DMS 273 treated with DMSO at 0.1 percent for 48 hours (cell line): ENCODE measurements at regions not wholly inside any gene's neighbourhood (a gene's known extent, or its start where the extent isn't known, plus 50 kb on each side); places are given as distances from the start of the nearest gene placed in this dataset.
"Not testable (repeated sequence)": the region's sequence is repeated elsewhere in the genome, so short reads cannot be mapped to it uniquely, and the experiment has no call there.

ENCODE experiments used
- DNase-seq: peaks from one replicate; lab custom pipeline; 2025; lab: John Stamatoyannopoulos, UW

DNA sequence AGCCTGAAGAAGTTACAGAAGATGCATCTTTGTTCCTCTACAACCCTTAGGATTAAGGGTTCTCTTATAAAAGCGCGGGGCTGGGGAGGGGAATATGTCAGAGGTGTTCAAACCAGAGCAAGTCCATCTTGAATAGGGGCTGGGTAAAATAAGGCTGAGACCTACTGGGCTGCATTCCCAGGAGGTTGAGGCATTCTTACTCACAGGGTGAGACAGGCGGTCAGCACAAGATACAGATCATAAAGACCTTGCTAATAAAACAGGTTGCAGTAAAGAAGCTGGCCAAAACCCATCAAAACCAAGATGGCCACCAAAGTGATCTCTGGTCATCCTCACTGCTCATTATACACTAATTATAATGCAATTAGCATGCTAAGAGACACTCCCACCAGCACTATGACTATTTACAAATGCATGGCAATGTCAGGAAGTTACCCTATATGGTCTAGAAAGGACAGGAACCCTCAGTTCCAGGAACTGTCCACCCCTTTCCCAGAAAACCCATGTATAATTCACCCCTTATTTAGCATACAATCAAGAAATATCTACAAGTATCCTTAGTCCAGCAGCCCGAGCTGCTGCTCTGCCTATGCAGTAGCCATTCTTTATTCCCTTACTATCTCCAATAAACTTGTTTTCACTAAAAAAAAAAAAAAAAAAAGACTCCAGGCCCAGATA lies 108.1 kb upstream of the FOXN3 start:
- no peak for DNase-seq

DNA sequence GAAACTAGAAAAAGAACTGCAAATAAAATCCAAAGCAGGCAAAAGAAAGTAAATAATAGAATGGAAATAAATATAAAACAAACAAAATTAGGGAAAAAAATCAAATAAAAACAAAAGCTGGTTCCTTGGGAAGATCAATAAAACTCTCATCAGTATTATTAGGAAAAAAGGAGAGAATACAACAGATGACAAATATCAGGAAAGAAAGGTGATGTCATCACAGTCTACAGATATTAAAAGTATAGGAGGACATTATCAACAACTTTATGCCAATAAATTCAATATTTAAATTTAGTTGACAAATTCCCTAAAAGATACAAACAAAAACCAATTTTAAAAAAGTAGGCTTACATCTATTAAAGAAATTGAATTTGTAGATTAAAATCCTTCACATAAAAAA lies 107.4 kb upstream of the FOXN3 start:
- no peak for DNase-seq

GRCh38 chr14:89521988-89522387 lies 105.0 kb upstream of the FOXN3 start:
- no peak for DNase-seq

- DNase-seq = no peak
Measured at GRCh38 chr14:89519040-89519439, 102.0 kb upstream of the FOXN3 start.

DNA sequence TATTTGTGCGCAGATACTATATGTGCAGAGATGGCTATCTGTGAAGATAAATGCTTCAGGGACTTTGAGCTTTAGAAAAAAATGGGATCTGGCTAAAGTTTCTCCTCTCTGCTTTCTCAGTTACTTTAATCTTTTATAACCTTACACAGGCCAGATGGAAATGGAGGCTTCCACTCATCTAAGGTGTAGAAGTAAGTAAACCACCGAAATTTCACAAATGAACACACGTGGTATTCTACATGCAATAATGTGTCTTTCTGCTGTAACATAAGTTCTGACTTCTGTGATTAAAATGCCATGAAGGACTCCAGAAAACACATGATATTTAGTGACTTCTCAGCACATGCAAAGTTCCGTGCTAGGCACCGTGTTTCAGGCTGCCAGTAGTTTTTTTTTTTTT lies 99.1 kb upstream of the FOXN3 start:
- DNase-seq = no peak

DNA sequence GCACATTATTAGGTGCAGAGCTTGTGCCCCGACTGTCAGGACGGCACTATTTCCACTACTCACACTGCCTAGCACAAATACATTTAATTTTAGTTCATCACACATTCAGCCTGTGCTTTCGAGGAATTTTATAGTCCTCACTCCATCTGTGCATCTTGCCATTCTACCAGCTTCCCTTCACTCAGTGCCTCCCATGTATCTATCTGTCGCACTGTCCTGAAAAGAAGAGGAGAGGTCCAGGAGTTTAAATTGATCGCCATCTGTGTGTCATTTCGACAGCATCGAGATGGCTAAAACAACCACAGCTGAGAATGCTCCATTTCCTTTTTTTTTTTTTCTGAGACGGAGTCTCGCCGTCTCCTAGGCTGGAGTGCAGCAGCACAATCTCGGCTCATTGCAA lies 97.6 kb upstream of the FOXN3 start:
- no peak for DNase-seq

GRCh38 chr14:89509891-89510290 lies 92.9 kb upstream of the FOXN3 start:
- no peak for DNase-seq

DNA sequence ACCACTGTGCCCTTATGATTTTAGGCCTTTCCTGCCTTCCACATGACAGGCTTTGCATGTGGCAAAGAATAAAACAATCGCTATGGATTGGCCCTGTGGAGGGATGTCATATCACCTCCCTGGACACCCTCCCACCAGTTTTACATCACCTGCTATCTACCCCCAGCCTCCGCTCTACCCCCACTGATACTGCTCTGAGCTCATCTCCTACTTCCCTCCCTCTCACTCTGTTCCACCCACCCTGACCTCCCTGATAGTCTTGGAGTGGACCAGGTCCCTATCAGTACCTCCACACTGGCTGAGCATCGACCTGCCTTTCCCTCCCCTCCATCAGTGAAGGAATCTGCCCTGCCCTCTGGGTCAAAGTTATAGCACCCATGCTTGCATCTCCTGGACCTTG lies 91.8 kb upstream of the FOXN3 start:
- DNase-seq = no peak

GRCh38 chr14:89507926-89508460 lies 91.0 kb upstream of the FOXN3 start:
- DNase-seq = no peak

- no peak for DNase-seq
Measured at GRCh38 chr14:89507521-89507920, 90.5 kb upstream of the FOXN3 start.

- DNase-seq = not testable (repeated sequence)
Measured at GRCh38 chr14:89506891-89507452, 89.9 kb upstream of the FOXN3 start.

DNA sequence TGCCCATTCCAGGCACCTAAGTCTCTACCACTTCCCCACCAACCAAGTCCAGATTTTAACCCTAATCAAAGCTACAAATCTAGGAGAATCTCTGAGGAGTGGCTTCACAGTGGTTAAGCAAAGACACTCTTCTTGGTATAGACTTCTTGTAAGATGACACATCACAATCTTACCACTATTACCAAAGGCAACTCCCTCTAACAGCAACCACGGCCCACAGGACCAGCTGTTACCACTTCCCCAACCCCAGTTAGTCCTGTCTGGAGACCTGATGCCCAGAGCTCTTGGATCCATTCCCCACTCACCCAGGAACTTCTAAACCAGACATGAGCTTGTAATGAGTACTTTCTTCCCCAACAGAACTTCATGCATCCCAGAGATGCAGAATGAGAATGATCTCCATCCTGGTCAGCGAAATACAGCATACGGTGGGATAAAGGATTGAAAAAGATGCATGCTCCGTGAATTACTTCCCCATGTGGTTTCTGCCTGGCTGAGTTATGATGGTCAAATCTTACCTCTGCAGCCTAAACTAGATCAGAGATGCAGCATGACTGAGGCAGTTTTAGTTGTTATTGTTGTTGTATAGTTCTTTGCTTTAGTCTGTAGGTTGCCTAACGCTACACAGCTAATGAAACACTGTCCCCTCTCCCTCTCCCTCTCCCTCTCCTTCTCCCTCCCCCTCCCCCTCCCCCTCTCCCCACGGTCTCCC lies 87.7 kb upstream of the FOXN3 start:
- DNase-seq = no peak

- no peak for DNase-seq
Measured at GRCh38 chr14:89504091-89504490, 87.1 kb upstream of the FOXN3 start.

DNA sequence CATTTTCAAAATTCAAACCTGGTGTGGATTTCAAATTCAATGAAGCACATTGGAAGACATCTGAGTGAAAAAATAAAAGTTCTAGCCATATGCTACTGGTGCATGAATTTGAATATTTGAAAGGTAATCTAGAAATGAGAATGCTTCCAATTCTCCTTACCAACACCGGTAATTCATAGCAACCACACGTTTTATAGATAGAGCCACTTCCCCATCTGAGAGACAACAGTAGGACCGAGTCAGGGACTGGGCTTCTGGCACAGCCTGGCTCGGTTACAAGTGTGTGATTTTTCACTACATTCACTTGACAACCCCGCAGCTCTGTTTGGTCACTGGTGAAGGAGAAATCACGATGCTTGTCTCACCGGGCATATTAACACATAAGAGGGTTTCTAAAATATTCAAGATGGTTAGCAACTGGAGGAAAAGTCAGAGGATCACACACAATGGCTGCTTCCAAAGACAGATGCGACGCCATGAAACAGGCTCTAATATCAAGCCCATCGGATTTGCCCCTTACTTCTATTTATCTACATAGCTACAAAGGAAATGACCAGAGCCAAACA lies 86.5 kb upstream of the FOXN3 start:
- no peak for DNase-seq

GRCh38 chr14:89502966-89503365 lies 85.9 kb upstream of the FOXN3 start:
- DNase-seq = no peak

GRCh38 chr14:89501381-89501780 lies 84.3 kb upstream of the FOXN3 start:
- DNase-seq = no peak

DNA sequence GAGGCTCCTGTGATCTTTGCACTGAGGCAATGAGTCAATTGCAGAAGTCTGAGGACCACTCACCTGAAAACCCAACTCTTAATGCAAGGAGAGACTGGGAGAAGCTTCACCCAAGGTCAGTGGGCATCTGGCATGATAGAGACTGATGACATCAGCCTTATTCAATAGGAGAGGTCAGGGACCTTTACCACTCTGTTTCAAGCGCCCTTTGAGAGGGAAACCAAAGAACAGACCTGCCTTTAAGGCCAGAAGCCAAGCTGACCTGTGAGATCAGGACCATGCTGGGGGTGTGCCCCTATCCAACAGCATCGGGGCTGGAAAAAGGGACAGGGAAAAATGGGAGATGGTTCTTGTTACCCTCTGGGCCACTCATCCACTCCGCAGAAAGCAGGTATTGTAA lies 83.3 kb upstream of the FOXN3 start:
- DNase-seq = no peak

DNA sequence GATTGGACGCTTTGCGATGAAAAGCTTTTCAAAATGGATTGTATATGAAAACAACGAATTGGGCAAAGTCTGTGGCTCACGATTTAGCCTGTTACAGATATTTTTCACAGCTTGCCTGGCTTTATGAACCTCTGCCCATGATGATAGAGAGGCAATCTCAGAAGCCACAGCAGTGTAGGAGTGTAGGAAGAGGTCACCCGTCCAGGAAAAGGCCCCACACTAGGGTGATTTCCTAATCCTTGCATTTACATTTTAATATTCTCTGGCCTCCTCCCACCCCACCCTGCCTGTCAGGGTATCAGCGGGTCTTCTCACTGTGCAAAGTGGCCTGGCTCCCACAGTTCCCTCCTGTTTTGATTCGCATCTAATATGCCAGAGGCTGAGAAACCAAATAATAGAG lies 81.8 kb upstream of the FOXN3 start:
- no peak for DNase-seq

- no peak for DNase-seq
Measured at GRCh38 chr14:89495718-89496117, 78.7 kb upstream of the FOXN3 start.

GRCh38 chr14:89493877-89494634 lies 77.0 kb upstream of the FOXN3 start:
- no peak for DNase-seq

DNA sequence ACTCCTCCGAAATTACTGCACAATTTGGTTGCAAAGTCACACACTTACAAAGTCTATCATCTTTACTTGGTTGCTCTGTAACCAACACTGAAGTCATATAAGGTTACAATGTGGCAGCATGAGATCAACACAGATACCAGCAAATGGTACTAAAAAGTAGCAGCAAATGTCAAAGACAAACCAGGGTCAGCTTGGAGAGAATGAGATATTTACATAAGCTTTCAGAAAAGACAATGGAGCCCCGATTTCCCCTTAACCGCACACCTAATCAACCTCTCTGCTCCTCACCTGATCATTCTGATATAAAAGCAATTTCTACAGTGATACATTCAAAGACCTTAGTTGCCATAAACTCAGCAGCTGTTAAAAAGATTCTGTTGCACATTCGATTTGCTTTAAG lies 76.4 kb upstream of the FOXN3 start:
- DNase-seq = no peak

GRCh38 chr14:89491711-89492381 lies 74.8 kb upstream of the FOXN3 start:
- DNase-seq = no peak
